GM23338 (cell line): ENCODE measurements at regions not wholly inside any gene's neighbourhood (a gene's known extent, or its start where the extent isn't known, plus 50 kb on each side); places are given as distances from the start of the nearest gene placed in this dataset.

Experiments
- ATAC-seq: fragments of 200-7000 bp; cut with Tn5 transposase; 3 replicates; pipeline ENCODE4 v1.9.1; 2020
- DNase-seq: peaks from one replicate; pipeline ENCODE4 v3.0.0-alpha.2; 2015; ENCODE audit warnings: low spot score
- H2AFZ ChIP-seq: fragments of 200-600 bp; sonication (generic); 2 replicates; pipeline ENCODE4 v1.8.0; 2016; ENCODE audit warnings: antibody characterized with exemption, mild to moderate bottlenecking, moderate library complexity
- H3F3A ChIP-seq: fragments of 200-600 bp; sonication (generic); replicated peaks from 2 replicates; pipeline ENCODE4 v1.8.0; 2017; ENCODE audit warnings: antibody characterized with exemption, mixed run types, low read depth
- H3K27ac ChIP-seq: fragments of 200-600 bp; sonication (generic); 2 replicates; pipeline ENCODE4 v1.6.1; 2016; ENCODE audit warnings: low read depth
- H3K27me3 ChIP-seq: fragments of 200-600 bp; sonication (generic); 2 replicates; pipeline ENCODE4 v1.8.0; 2016; ENCODE audit warnings: mild to moderate bottlenecking, mixed run types, moderate library complexity; ENCODE audit not compliant: insufficient read depth
- H3K36me3 ChIP-seq: fragments of 200-600 bp; sonication (generic); 2 replicates; pipeline ENCODE4 v1.8.0; 2016; ENCODE audit warnings: mild to moderate bottlenecking; ENCODE audit not compliant: insufficient read depth
- H3K4me1 ChIP-seq: fragments of 200-600 bp; sonication (generic); 2 replicates; pipeline ENCODE4 v1.8.0; 2016; ENCODE audit warnings: mild to moderate bottlenecking, moderate library complexity; ENCODE audit not compliant: insufficient read depth
- H3K4me2 ChIP-seq: fragments of 200-600 bp; sonication (generic); 2 replicates; pipeline ENCODE4 v1.7.1; 2017; ENCODE audit warnings: mixed run types
- H3K4me3 ChIP-seq: fragments of 200-600 bp; sonication (generic); 2 replicates; pipeline ENCODE4 v1.6.1; 2016; ENCODE audit warnings: mixed run types
- H3K79me2 ChIP-seq: fragments of 200-600 bp; sonication (generic); replicated peaks from 2 replicates; pipeline ENCODE4 v1.8.0; 2017; ENCODE audit warnings: mild to moderate bottlenecking; ENCODE audit not compliant: insufficient read depth
- H3K9me2 ChIP-seq: fragments of 200-600 bp; sonication (generic); 2 replicates; pipeline ENCODE4 v1.8.0; 2017; ENCODE audit not compliant: insufficient read depth
- H4K20me1 ChIP-seq: fragments of 200-600 bp; sonication (generic); replicated peaks from 2 replicates; pipeline ENCODE4 v1.8.0; 2017; ENCODE audit warnings: mild to moderate bottlenecking; ENCODE audit not compliant: insufficient read depth
- H3K27ac Mint-ChIP-seq: 2 replicates; pipeline ENCODE4 v1.8.0; 2020; ENCODE audit warnings: inconsistent platforms, mild to moderate bottlenecking, moderate library complexity, mixed read lengths
- H3K27me3 Mint-ChIP-seq: 3 replicates; pipeline ENCODE4 v1.8.0; 2022; ENCODE audit warnings: low read depth, mild to moderate bottlenecking, moderate library complexity, mixed read lengths, inconsistent platforms; ENCODE audit not compliant: insufficient read depth, poor library complexity
- H3K36me3 Mint-ChIP-seq: 3 replicates; pipeline ENCODE4 v1.8.0; 2021; ENCODE audit warnings: low read depth, mild to moderate bottlenecking, inconsistent platforms, moderate library complexity, mixed read lengths
- H3K4me1 Mint-ChIP-seq: 3 replicates; pipeline ENCODE4 v1.8.0; 2020; ENCODE audit warnings: mild to moderate bottlenecking, inconsistent platforms, mixed read lengths
- H3K4me3 Mint-ChIP-seq: 3 replicates; pipeline ENCODE4 v1.8.0; 2021; ENCODE audit warnings: moderate library complexity, mild to moderate bottlenecking, inconsistent platforms, mixed read lengths
- H3K9me3 Mint-ChIP-seq: 3 replicates; pipeline ENCODE4 v1.8.0; 2020; ENCODE audit warnings: moderate library complexity, mild to moderate bottlenecking, inconsistent platforms, mixed read lengths
- EZH2 ChIP-seq: fragments of 200-600 bp; sonication (generic); IDR thresholded peaks from one replicate; pipeline ENCODE4 v1.8.0; 2017; ENCODE audit warnings: antibody characterized with exemption, mild to moderate bottlenecking, low read depth; ENCODE audit not compliant: unreplicated experiment
- EZH2phosphoT487 ChIP-seq: fragments of 200-600 bp; sonication (generic); IDR thresholded peaks from one replicate; pipeline ENCODE4 v1.8.1; 2018; ENCODE audit warnings: antibody characterized with exemption; ENCODE audit not compliant: unreplicated experiment
- JUNB ChIP-seq: IDR thresholded peaks from one replicate; pipeline ENCODE4 v1.6.1; 2016; ENCODE audit warnings: antibody characterized with exemption; ENCODE audit not compliant: unreplicated experiment
- NANOG ChIP-seq: IDR thresholded peaks from 2 replicates; pipeline ENCODE4 v1.6.1; 2016; ENCODE audit warnings: antibody characterized with exemption, borderline replicate concordance
- POLR2AphosphoS5 ChIP-seq: IDR thresholded peaks from 2 replicates; pipeline ENCODE4 v1.6.1; 2016; ENCODE audit warnings: antibody characterized with exemption, low read depth
- REST ChIP-seq: IDR thresholded peaks from one replicate; pipeline ENCODE4 v1.6.1; 2018; ENCODE audit warnings: antibody characterized with exemption; ENCODE audit not compliant: unreplicated experiment
- STAT1 ChIP-seq: IDR thresholded peaks from one replicate; pipeline ENCODE4 v1.6.1; 2016; ENCODE audit warnings: antibody characterized with exemption; ENCODE audit not compliant: unreplicated experiment
- ZNF114 ChIP-seq: fragments of 250-450 bp; sonication (Bioruptor Pico); IDR thresholded peaks from 2 replicates; pipeline ENCODE4 v1.5.0; 2020; ENCODE audit warnings: mild to moderate bottlenecking, moderate library complexity
- ZNF331 ChIP-seq: fragments of 250-450 bp; sonication (Bioruptor Pico); IDR thresholded peaks from 2 replicates; pipeline ENCODE4 v1.5.0; 2020; ENCODE audit warnings: low read depth, mild to moderate bottlenecking, moderate library complexity
- ZNF462 ChIP-seq: fragments of 250-450 bp; sonication (Bioruptor Pico); IDR thresholded peaks from 2 replicates; pipeline ENCODE4 v1.5.0; 2020; ENCODE audit warnings: mild to moderate bottlenecking, moderate library complexity
- TF ChIP-seq, protein P1 (sequence below): IDR thresholded peaks from 2 replicates; pipeline ENCODE4 v1.6.1; 2016; ENCODE audit warnings: antibody characterized with exemption

DNA sequence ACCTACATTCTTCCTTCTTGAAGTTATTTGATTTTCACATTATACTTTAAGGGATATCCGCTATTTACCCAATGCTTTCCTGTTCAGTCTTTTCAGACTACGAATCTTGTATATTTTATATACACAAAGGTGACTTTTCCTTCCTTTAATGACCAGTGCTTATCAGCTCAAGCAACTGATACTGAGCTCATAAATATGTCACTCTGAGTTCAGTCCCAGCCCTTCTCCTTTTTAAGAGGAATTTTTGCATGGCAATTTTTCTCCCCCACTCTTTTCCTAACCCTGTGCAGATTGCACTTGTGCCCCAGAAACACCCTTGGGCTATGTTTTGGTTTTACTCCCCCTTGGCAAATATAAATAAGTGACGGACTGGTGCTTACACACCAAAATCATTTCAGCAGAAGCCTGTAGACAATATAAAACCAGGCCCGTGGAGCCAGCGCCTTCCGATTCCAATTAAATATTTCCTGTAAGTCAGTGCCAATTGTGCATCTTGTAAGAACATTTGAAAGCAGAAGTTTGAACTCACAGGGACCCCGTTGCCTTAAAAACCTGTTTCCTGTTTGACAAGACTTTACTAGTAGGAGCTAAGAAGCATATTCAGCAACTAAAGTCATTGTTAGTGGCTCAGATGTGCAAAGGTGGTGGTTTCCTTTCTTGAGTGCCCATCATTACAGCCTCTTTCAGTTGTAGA lies 66.3 kb upstream of the GATA6 start:
- peak; percentile 32 for DNase-seq
- Mint-ChIP-seq H3K27me3 (peaks cover 5% of the 10 kb centered on the region), H3K27ac (no peak overlapping the region), H3K4me1 (peaks cover 22% of the 10 kb centered on the region), H3K4me3 (no peak overlapping the region), H3K36me3 (no peaks in the 10 kb centered on the region), H3K9me3 (no peaks in the 10 kb centered on the region)
- TF ChIP-seq NANOG (peak; percentile 70; the same call in 1 of the 2 replicates), JUNB (no peak)
- Histone ChIP-seq H3K4me3 (peak overlapping the region; percentile 12; the same call in 1 of the 2 replicates), H3K4me2 (peak overlapping the region; percentile 71), H3K9me2 (no peaks in the 10 kb centered on the region), H4K20me1 (no peaks in the 10 kb centered on the region), H3F3A (no peaks in the 10 kb centered on the region), H3K27ac (no peak overlapping the region), H3K79me2 (no peaks in the 10 kb centered on the region), H3K36me3 (no peaks in the 10 kb centered on the region), H3K27me3 (no peaks in the 10 kb centered on the region), H2AFZ (no peak overlapping the region), H3K4me1 (peaks cover 14% of the 10 kb centered on the region)
- no peak for ATAC-seq

- DNase-seq (no peak), ATAC-seq (no peak)
- Mint-ChIP-seq H3K27me3 (peaks cover 3% of the 10 kb centered on the region), H3K9me3 (no peaks in the 10 kb centered on the region), H3K36me3 (no peaks in the 10 kb centered on the region), H3K27ac (no peak overlapping the region), H3K4me3 (no peak overlapping the region), H3K4me1 (peaks cover 22% of the 10 kb centered on the region)
- no peaks in the 10 kb centered on the region for H3K9me2 ChIP-seq
- H3K4me3 ChIP-seq: peak overlapping the region; percentile 12; the same call in 1 of the 2 replicates
- H3K4me1 ChIP-seq: peaks cover 14% of the 10 kb centered on the region
- no peaks in the 10 kb centered on the region for H3K27me3 ChIP-seq
- H3F3A ChIP-seq: no peaks in the 10 kb centered on the region
- H4K20me1 ChIP-seq: no peaks in the 10 kb centered on the region
- H2AFZ ChIP-seq: no peak overlapping the region
- H3K79me2 ChIP-seq: no peaks in the 10 kb centered on the region
- no peak overlapping the region for H3K27ac ChIP-seq
- H3K36me3 ChIP-seq: no peaks in the 10 kb centered on the region
- H3K4me2 ChIP-seq: peak overlapping the region; percentile 71
- TF ChIP-seq POLR2AphosphoS5 (no peak), EZH2 (no peak), REST (no peak), EZH2phosphoT487 (no peak), NANOG (no peak; the same call in 1 of the 2 replicates), ZNF331 (no peak), ZNF114 (CRISPR knock-in tag) (no peak), JUNB (no peak), ZNF462 (CRISPR knock-in tag) (no peak), STAT1 (no peak)
- TF ChIP-seq, protein P1, sequence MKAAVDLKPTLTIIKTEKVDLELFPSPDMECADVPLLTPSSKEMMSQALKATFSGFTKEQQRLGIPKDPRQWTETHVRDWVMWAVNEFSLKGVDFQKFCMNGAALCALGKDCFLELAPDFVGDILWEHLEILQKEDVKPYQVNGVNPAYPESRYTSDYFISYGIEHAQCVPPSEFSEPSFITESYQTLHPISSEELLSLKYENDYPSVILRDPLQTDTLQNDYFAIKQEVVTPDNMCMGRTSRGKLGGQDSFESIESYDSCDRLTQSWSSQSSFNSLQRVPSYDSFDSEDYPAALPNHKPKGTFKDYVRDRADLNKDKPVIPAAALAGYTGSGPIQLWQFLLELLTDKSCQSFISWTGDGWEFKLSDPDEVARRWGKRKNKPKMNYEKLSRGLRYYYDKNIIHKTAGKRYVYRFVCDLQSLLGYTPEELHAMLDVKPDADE: no peak
Observed at GRCh38 chr18:22103647-22104031, 65.8 kb upstream of the GATA6 start.
